H1 (cell line): ENCODE measurements at regions not wholly inside any gene's neighbourhood (a gene's known extent, or its start where the extent isn't known, plus 50 kb on each side); places are given as distances from the start of the nearest gene placed in this dataset.

Experiments
- CTCF ChIA-PET: fragments of 300-600 bp; sonication (Branson Sonifier 250); formaldehyde crosslinking; loops from one replicate; lab custom pipeline; 2021; ENCODE audit not compliant: partially characterized antibody; lab: Charles Lee
- POLR2A ChIA-PET: fragments of 300-600 bp; sonication (Branson Sonifier 250); formaldehyde crosslinking; loops from one replicate; lab custom pipeline; 2021; ENCODE audit warnings: inconsistent platforms; ENCODE audit not compliant: partially characterized antibody; lab: Charles Lee
- DNase-seq, 2 experiments: peaks; one replicate each; pipeline versions ENCODE4 v3.0.0 to v3.0.0-alpha.2; 2010 to 2022; ENCODE audit warnings: low spot score in 2 of 2, low read depth in 1 of 2, mixed read lengths in 1 of 2
- FAIRE-seq: peaks from 2 replicates; lab custom pipeline; 2011; peaks lifted over from hg19 to GRCh38; lab: Jason Lieb, UNC
- H2AFZ ChIP-seq: 2 replicates; pipeline ENCODE4 v1.8.1; 2012; ENCODE audit warnings: low read length, inconsistent platforms
- H2AK5ac ChIP-seq: 2 replicates; pipeline ENCODE4 v1.6.1; 2013; ENCODE audit warnings: low read depth, low read length
- H2BK120ac ChIP-seq: replicated peaks from 2 replicates; pipeline ENCODE3; 2013; ENCODE audit warnings: low read depth, low read length, inconsistent platforms
- H2BK12ac ChIP-seq: 2 replicates; pipeline ENCODE4 v1.6.1; 2013; ENCODE audit warnings: low read depth, low read length
- H2BK15ac ChIP-seq: 2 replicates; pipeline ENCODE4 v1.6.1; 2013; ENCODE audit warnings: low read length
- H2BK20ac ChIP-seq: 2 replicates; pipeline ENCODE4 v1.6.1; 2013; ENCODE audit warnings: low read length
- H2BK5ac ChIP-seq: 2 replicates; pipeline ENCODE4 v1.6.1; 2013; ENCODE audit warnings: low read depth, low read length
- H3K14ac ChIP-seq: 2 replicates; pipeline ENCODE4 v1.6.1; 2013; ENCODE audit warnings: inconsistent platforms; ENCODE audit not compliant: insufficient read length
- H3K18ac ChIP-seq: 2 replicates; pipeline ENCODE4 v1.6.1; 2013; ENCODE audit warnings: low read length; ENCODE audit errors: extremely low read depth
- H3K23ac ChIP-seq: 2 replicates; pipeline ENCODE4 v1.6.1; 2013; ENCODE audit warnings: inconsistent platforms; ENCODE audit not compliant: insufficient read length
- H3K23me2 ChIP-seq: 2 replicates; pipeline ENCODE4 v1.6.1; 2013; ENCODE audit warnings: low read depth, low read length
- H3K27ac ChIP-seq: 2 replicates; pipeline ENCODE4 v1.6.1; 2011; ENCODE audit warnings: low read depth, low read length, inconsistent platforms
- H3K27me3 ChIP-seq, 4 experiments: replicated peaks in 1 of 4; 1 replicate in 1 of 4; 2 replicates in 3 of 4; pipeline versions ENCODE4 v1.6.1 to v1.8.1; 2011 to 2013; ENCODE audit warnings: low read length in 3 of 4, mild to moderate bottlenecking in 3 of 4, inconsistent platforms in 2 of 4, mixed read lengths in 2 of 4, moderate library complexity in 1 of 4; ENCODE audit not compliant: control insufficient read depth in 3 of 4, insufficient read depth in 3 of 4; ENCODE audit errors: extremely low read depth in 1 of 4
- H3K36me3 ChIP-seq, 4 experiments: 2 replicates each; pipeline versions ENCODE4 v1.6.1 to v1.8.1; 2011 to 2013; ENCODE audit warnings: mild to moderate bottlenecking in 4 of 4, low read length in 3 of 4, moderate library complexity in 2 of 4, control low read depth in 1 of 4, inconsistent platforms in 1 of 4; ENCODE audit not compliant: insufficient read depth in 4 of 4, control insufficient read depth in 2 of 4
- H3K4ac ChIP-seq: replicated peaks from 2 replicates; pipeline ENCODE3; 2013; ENCODE audit warnings: low read length, low read depth, mixed read lengths, inconsistent platforms; ENCODE audit not compliant: insufficient read length
- H3K4me1 ChIP-seq, 4 experiments: replicated peaks in 1 of 4; 1 replicate in 1 of 4; 2 replicates in 3 of 4; pipeline versions ENCODE4 v1.6.1 to v1.8.1; 2011 to 2013; ENCODE audit warnings: low read length in 3 of 4, inconsistent platforms in 2 of 4, mixed read lengths in 1 of 4; ENCODE audit not compliant: insufficient read depth in 4 of 4, control insufficient read depth in 3 of 4
- H3K4me2 ChIP-seq, 2 experiments: 2 replicates each; pipeline versions ENCODE4 v1.6.1 to v1.8.1; 2011 to 2013; ENCODE audit warnings: low read depth in 2 of 2, low read length in 2 of 2, control low read depth in 1 of 2, inconsistent platforms in 1 of 2, mild to moderate bottlenecking in 1 of 2; ENCODE audit not compliant: insufficient read depth in 1 of 2
- H3K4me3 ChIP-seq, 4 experiments: fragments of 200-600, 300-600 bp in 1 of 4; sonication (generic), shearing (Covaris generic), sonication (Bioruptor Twin) in 1 of 4; 2 replicates each; pipeline versions ENCODE4 v1.5.1 to v1.8.1; 2011 to 2016; ENCODE audit warnings: low read length in 4 of 4, low read depth in 3 of 4, control low read depth in 2 of 4, inconsistent platforms in 2 of 4, mild to moderate bottlenecking in 2 of 4, mixed read lengths in 1 of 4, moderate library complexity in 1 of 4; ENCODE audit not compliant: insufficient read depth in 2 of 4; ENCODE audit errors: extremely low read depth in 1 of 4
- H3K56ac ChIP-seq: replicated peaks from 2 replicates; pipeline ENCODE3; 2013; ENCODE audit warnings: low read depth, mild to moderate bottlenecking, mixed read lengths, low read length, inconsistent platforms; ENCODE audit not compliant: insufficient read length
- H3K79me1 ChIP-seq: 2 replicates; pipeline ENCODE4 v1.6.1; 2013; ENCODE audit warnings: low read depth, low read length, control low read depth
- H3K79me2 ChIP-seq, 2 experiments: 2 replicates each; pipeline versions ENCODE4 v1.6.1 to v1.8.1; 2012 to 2013; ENCODE audit warnings: low read length in 2 of 2, mild to moderate bottlenecking in 2 of 2, inconsistent platforms in 1 of 2; ENCODE audit not compliant: insufficient read depth in 2 of 2, control insufficient read depth in 1 of 2
- H3K9ac ChIP-seq, 4 experiments: replicated peaks in 1 of 4; 1 replicate in 1 of 4; 2 replicates in 3 of 4; pipeline versions ENCODE4 v1.6.1 to v1.8.1; 2011 to 2013; ENCODE audit warnings: low read depth in 3 of 4, low read length in 3 of 4, control low read depth in 2 of 4, mild to moderate bottlenecking in 2 of 4, moderate library complexity in 2 of 4, inconsistent platforms in 1 of 4; ENCODE audit errors: extremely low read depth in 1 of 4
- H3K9me3 ChIP-seq, 2 experiments: 2 replicates each; pipeline versions ENCODE4 v1.6.1 to v1.8.1; 2012 to 2013; ENCODE audit warnings: mild to moderate bottlenecking in 2 of 2, moderate library complexity in 2 of 2, control low read depth in 1 of 2, inconsistent platforms in 1 of 2, low read depth in 1 of 2, low read length in 1 of 2, mixed read lengths in 1 of 2; ENCODE audit not compliant: insufficient read depth in 2 of 2
- H4K20me1 ChIP-seq, 2 experiments: replicated peaks in 1 of 2; 2 replicates each; pipeline versions ENCODE3 to v1.8.1; 2011 to 2013; ENCODE audit warnings: inconsistent platforms in 2 of 2, low read length in 2 of 2, mild to moderate bottlenecking in 1 of 2; ENCODE audit not compliant: insufficient read depth in 2 of 2, control insufficient read depth in 1 of 2
- H4K5ac ChIP-seq: 2 replicates; pipeline ENCODE4 v1.6.1; 2013; ENCODE audit warnings: low read length, low read depth, mixed read lengths, inconsistent platforms; ENCODE audit not compliant: insufficient read length
- H4K8ac ChIP-seq: 2 replicates; pipeline ENCODE4 v1.8.0; 2013; ENCODE audit warnings: mild to moderate bottlenecking, moderate library complexity, low read length, inconsistent platforms; ENCODE audit not compliant: insufficient read depth; ENCODE audit errors: extremely low read depth
- H4K91ac ChIP-seq: replicated peaks from 2 replicates; pipeline ENCODE3; 2013; ENCODE audit warnings: low read length, mixed read lengths, inconsistent platforms; ENCODE audit not compliant: insufficient read length
- EZH2 ChIP-seq: fragments of 200-600 bp; sonication (generic); IDR thresholded peaks from 2 replicates; pipeline ENCODE4 v1.7.1; 2012; ENCODE audit warnings: low read depth, mild to moderate bottlenecking, moderate library complexity, low read length, inconsistent platforms; ENCODE audit not compliant: severe bottlenecking
- POLR2A ChIP-seq, 2 experiments: IDR thresholded peaks; 1 replicate in 1 of 2; 2 replicates in 1 of 2; pipeline ENCODE4 v1.6.1; 2011; ENCODE audit warnings: low read depth in 2 of 2, low read length in 2 of 2, mild to moderate bottlenecking in 2 of 2; ENCODE audit errors: control extremely low read depth in 1 of 2
- RAD21 ChIP-seq, 2 experiments: IDR thresholded peaks in 1 of 2; conservative IDR thresholded peaks in 1 of 2; 2 replicates each; pipeline ENCODE4 v1.6.1; 2011; ENCODE audit warnings: low read depth in 2 of 2, low read length in 2 of 2, improper control_type of control experiment in 1 of 2, inconsistent platforms in 1 of 2, mild to moderate bottlenecking in 1 of 2, moderate library complexity in 1 of 2
- WGBS, 2 experiments: shearing (Covaris generic) in 1 of 2; methylation state at CpG; one replicate each; pipeline versions ENCODE4 v1.1.6 to v1.1.7; 2013 to 2015; ENCODE audit warnings: low lambda C conversion rate in 2 of 2, mixed read lengths in 2 of 2, inconsistent platforms in 1 of 2, low coverage in 1 of 2, missing lambda C conversion rate in 1 of 2; ENCODE audit not compliant: insufficient replicate concordance in 2 of 2, insufficient coverage in 1 of 2, insufficient read length in 1 of 2; ENCODE audit errors: extremely low coverage in 1 of 2, missing lambda C conversion rate in 1 of 2; 5-methylcytosine and 5-hydroxymethylcytosine counted together

DNA sequence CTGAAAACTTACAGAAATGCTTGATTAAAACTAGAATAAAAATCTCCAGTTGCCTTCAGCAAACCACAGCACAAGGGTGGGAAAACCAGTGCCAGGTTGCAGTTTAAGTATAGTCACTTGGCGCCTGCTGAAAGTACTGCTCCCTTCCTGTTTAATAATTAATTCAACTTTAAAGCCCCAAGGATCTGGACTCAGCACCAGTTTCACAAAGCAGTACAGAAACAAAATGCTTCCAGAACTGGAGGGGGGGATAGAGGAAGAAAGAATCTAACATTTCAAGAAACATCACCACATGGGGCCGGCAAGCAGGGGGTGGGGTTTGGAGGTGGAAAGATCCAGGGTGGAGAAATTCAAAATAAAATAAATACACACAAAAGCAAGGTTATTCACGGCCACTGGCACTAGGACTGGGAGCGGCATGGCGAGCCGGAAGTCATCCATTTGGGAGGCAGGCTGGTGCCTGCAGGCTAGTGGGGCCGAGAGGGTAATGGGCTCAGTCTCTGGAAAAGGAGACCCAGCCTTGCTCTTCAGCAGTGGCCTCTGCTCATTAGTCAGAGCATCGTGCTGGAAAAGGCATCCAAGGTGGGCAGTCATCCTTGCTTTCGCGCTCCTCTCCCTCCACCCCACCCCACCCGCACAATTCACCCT lies 85.8 kb downstream of the POU3F3 start:
- DNase-seq (no peak), FAIRE-seq (no peak)
- no peak overlapping the region; the same call in 1 of the 2 replicates for H4K8ac ChIP-seq
- no peak overlapping the region for H2BK15ac ChIP-seq
- H4K91ac ChIP-seq: no peak overlapping the region
- no peaks in the 10 kb centered on the region for H4K20me1 ChIP-seq
- ChIA-PET CTCF (interaction anchor here (1.0 to 6.0 kb wide), 2 partner anchors 65 to 946 kb away, joined by 3 to 38 read pairs; no protein-coding TSS in a partner anchor), POLR2A (no interaction called here)
- no peak overlapping the region for H3K23ac ChIP-seq
- no peak overlapping the region for H2BK5ac ChIP-seq
- no peaks in the 10 kb centered on the region for H3K79me1 ChIP-seq
- 81% methylated on average over 11 of the region's 11 CpGs; no CpG with 5 or more reads in 1 of the 2 experiments for WGBS, 2 experiments
- H3K4me3 ChIP-seq: no peak overlapping the region
- no peak overlapping the region for H3K4ac ChIP-seq
- no peak overlapping the region for H3K9ac ChIP-seq
- peak overlapping the region; percentile 91; the same call in 1 of the 2 replicates for H2AFZ ChIP-seq
- H3K36me3 ChIP-seq: no peaks in the 10 kb centered on the region
- no peak overlapping the region for H3K56ac ChIP-seq
- no peak overlapping the region for H2BK12ac ChIP-seq
- no peak overlapping the region for H2AK5ac ChIP-seq
- H3K4me2 ChIP-seq: no peak overlapping the region
- peaks cover 0 to 3% (median 0%) of the 10 kb centered on the region in 4 experiments; a peak in 1 of 7 replicates for H3K4me1 ChIP-seq
- no peak overlapping the region for H2BK20ac ChIP-seq
- H3K9me3 ChIP-seq: no peaks in the 10 kb centered on the region
- no peak overlapping the region for H3K14ac ChIP-seq
- H2BK120ac ChIP-seq: no peak overlapping the region
- H3K23me2 ChIP-seq: no peaks in the 10 kb centered on the region
- H3K18ac ChIP-seq: no peak overlapping the region
- no peaks in the 10 kb centered on the region for H3K79me2 ChIP-seq
- H3K27ac ChIP-seq: no peak overlapping the region
- H3K27me3 ChIP-seq: no peaks in the 10 kb centered on the region
- no peak overlapping the region for H4K5ac ChIP-seq
- TF ChIP-seq EZH2 (no peak), RAD21 (IDR thresholded peaks at IDR 0.05 in 1 of 2, conservative IDR thresholded peaks at IDR 0.05 in 1 of 2; ENCODE audit: low read depth in 2 of 2, low read length in 2 of 2) (no peak), POLR2A (IDR thresholded peaks at IDR 0.05; ENCODE audit: control extremely low read depth in 1 of 2, low read depth in 2 of 2, low read length in 2 of 2) (no peak)
